Tibial artery (tissue), 4 donors: ENCODE measurements at regions not wholly inside any gene's neighbourhood (a gene's known extent, or its start where the extent isn't known, plus 50 kb on each side); places are given as distances from the start of the nearest gene placed in this dataset.

Experiments used
- DNase-seq, 2 donors: peaks; one replicate each; pipeline ENCODE4 v3.0.0-alpha.2; 2019
- H3K27ac ChIP-seq, 2 donors: fragments of 200-600 bp; sonication (generic) in 1 of 2; 1 replicate in 1 of 2; 2 replicates in 1 of 2; pipeline ENCODE4 v1.5.1; 2018 to 2019; ENCODE audit warnings: mild to moderate bottlenecking in 1 of 2
- H3K27me3 ChIP-seq, 2 donors: fragments of 200-600 bp; sonication (generic) in 1 of 2; one replicate each; pipeline versions ENCODE4 v1.5.1 to v1.6.0; 2016 to 2019
- H3K36me3 ChIP-seq, 3 donors: fragments of 200-600 bp; sonication (generic) in 2 of 3; one replicate each; pipeline ENCODE4 v1.5.1; 2016 to 2019; ENCODE audit warnings: mild to moderate bottlenecking in 2 of 3
- H3K4me1 ChIP-seq, 4 donors: fragments of 200-600 bp; sonication (generic) in 2 of 4; 1 replicate in 3 of 4; 2 replicates in 1 of 4; pipeline ENCODE4 v1.5.1; 2016 to 2019
- H3K4me3 ChIP-seq, 2 donors: fragments of 200-600 bp; sonication (generic) in 1 of 2; 1 replicate in 1 of 2; 2 replicates in 1 of 2; pipeline ENCODE4 v1.5.1; 2018 to 2019; ENCODE audit warnings: mild to moderate bottlenecking in 2 of 2
- H3K9me3 ChIP-seq, 3 donors: fragments of 200-600 bp; sonication (generic) in 1 of 3; one replicate each; pipeline ENCODE4 v1.5.1; 2016 to 2019
- intact Hi-C: fragments of 100-400 bp; cut with DNase I; formaldehyde crosslinking; loops from one replicate; pipeline ENCODE4 v1.15.0; 2023; ENCODE audit warnings: low total_unique reads
- TF ChIP-seq, protein P1 (sequence below), 2 experiments: fragments of 200-600 bp in 1 of 2; fragments of 450-650 bp in 1 of 2; IDR thresholded peaks; one replicate each; pipeline ENCODE4 v1.5.1; 2017 to 2019; ENCODE audit warnings: antibody characterized with exemption in 2 of 2, mild to moderate bottlenecking in 1 of 2, moderate library complexity in 1 of 2

DNA sequence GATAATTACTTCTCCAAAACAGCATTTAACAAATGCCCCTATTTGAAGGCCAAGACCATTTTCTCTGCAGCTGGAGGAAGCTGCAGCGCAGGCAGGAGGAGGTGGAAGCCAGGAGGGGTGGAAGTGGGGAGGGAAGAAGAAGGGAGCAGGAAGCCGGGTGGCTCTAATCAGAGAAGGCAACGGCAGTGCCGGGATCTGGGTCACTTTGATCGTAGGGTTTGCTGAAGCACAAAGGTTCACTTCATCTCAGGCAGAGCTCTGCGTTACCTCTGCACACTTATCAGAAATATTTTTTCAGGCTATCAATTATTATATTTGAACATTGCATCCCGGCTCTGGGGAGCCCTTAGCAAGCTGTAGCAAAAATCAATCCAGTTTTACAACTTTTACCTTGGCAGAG lies 315.8 kb upstream of the POU3F3 start:
- Histone ChIP-seq H3K27ac (no peak overlapping the region), H3K27me3 (peaks cover 0 to 2% of the 10 kb centered on the region in 2 donors), H3K4me1 (no peaks in the 10 kb centered on the region), H3K9me3 (no peaks in the 10 kb centered on the region), H3K36me3 (no peaks in the 10 kb centered on the region), H3K4me3 (no peak overlapping the region)
- TF ChIP-seq, protein P1, sequence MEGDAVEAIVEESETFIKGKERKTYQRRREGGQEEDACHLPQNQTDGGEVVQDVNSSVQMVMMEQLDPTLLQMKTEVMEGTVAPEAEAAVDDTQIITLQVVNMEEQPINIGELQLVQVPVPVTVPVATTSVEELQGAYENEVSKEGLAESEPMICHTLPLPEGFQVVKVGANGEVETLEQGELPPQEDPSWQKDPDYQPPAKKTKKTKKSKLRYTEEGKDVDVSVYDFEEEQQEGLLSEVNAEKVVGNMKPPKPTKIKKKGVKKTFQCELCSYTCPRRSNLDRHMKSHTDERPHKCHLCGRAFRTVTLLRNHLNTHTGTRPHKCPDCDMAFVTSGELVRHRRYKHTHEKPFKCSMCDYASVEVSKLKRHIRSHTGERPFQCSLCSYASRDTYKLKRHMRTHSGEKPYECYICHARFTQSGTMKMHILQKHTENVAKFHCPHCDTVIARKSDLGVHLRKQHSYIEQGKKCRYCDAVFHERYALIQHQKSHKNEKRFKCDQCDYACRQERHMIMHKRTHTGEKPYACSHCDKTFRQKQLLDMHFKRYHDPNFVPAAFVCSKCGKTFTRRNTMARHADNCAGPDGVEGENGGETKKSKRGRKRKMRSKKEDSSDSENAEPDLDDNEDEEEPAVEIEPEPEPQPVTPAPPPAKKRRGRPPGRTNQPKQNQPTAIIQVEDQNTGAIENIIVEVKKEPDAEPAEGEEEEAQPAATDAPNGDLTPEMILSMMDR (IDR thresholded peaks at IDR 0.05), result no peak
- DNase-seq, result no peak
- intact Hi-C loops, result no loop called here

DNA sequence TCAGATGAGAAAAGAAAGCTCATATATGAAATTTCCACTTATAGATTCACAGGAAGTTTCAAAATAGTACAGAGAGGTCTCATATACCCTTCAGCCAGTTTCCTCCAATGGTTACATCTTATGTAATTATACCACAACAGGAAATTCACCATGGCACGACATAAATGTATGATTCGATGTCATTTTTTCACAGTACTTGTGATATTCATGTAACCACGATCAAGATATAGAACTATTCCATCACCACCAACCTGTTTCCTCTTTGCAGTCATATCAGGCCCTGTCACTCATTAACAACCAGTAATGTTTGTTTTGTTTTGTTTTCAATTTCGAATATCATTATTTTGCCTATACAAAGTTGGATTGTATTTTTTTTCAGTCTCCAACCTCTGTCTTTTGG lies 314.3 kb upstream of the POU3F3 start:
- H3K27me3 ChIP-seq, result peaks cover 0 to 2% of the 10 kb centered on the region in 2 donors
- no peak overlapping the region for H3K4me3 ChIP-seq
- TF ChIP-seq, protein P1 (IDR thresholded peaks at IDR 0.05), result no peak
- H3K36me3 ChIP-seq, result no peaks in the 10 kb centered on the region
- no peak overlapping the region for H3K27ac ChIP-seq
- no peaks in the 10 kb centered on the region for H3K4me1 ChIP-seq
- no peak for DNase-seq
- H3K9me3 ChIP-seq, result no peaks in the 10 kb centered on the region
- intact Hi-C loops, result no loop called here

DNA sequence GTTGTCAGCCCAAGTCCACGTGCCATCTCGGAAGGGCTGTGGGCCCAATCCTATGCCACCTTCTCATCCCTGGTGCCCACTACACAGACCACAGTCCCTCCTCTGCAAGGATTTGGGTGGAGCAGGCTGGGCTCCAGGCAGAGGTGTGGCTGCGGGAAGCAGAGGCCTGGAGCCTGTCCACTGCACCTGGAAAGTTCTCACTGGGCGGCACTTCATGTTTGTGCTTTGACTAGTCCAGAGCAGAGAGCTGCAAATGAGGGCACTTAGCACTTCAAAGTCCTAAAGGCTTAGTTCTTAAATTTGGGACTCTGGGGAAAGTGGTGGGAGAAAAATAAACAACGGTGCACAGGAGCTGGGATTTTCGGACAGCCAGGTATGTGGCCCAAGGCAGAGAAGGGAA lies 308.9 kb upstream of the POU3F3 start:
- intact Hi-C loops, result no loop called here
- no peak for DNase-seq
- no peak overlapping the region for H3K27ac ChIP-seq
- TF ChIP-seq, protein P1 (IDR thresholded peaks at IDR 0.05), result no peak
- no peaks in the 10 kb centered on the region for H3K9me3 ChIP-seq
- H3K4me1 ChIP-seq, result no peaks in the 10 kb centered on the region
- H3K27me3 ChIP-seq, result peaks cover 0 to 2% of the 10 kb centered on the region in 2 donors
- no peaks in the 10 kb centered on the region for H3K36me3 ChIP-seq
- H3K4me3 ChIP-seq, result no peak overlapping the region

DNA sequence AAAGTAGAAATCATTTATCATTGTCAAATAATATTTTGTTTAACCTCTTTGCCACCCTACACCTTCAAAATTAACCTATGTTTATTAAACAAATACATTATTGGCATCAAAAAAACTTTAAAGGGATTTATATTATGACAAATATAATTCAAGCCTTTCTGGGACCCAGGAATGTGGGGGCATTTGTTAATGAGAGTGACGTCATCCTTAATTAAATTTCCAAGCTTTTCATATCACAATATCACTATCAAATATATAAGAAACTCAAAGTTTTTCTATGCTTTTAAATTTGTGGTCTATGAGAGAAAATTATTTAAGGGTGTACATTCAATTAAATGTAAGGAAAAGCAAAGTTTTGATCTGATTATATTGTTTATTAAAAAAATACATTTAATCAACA lies 307.4 kb upstream of the POU3F3 start:
- no peak for DNase-seq
- intact Hi-C loops, result no loop called here
- Histone ChIP-seq H3K36me3 (no peaks in the 10 kb centered on the region), H3K4me1 (no peaks in the 10 kb centered on the region), H3K27me3 (peaks cover 0 to 2% of the 10 kb centered on the region in 2 donors), H3K27ac (no peak overlapping the region), H3K9me3 (no peaks in the 10 kb centered on the region), H3K4me3 (no peak overlapping the region)
- TF ChIP-seq, protein P1 (IDR thresholded peaks at IDR 0.05), result no peak

DNA sequence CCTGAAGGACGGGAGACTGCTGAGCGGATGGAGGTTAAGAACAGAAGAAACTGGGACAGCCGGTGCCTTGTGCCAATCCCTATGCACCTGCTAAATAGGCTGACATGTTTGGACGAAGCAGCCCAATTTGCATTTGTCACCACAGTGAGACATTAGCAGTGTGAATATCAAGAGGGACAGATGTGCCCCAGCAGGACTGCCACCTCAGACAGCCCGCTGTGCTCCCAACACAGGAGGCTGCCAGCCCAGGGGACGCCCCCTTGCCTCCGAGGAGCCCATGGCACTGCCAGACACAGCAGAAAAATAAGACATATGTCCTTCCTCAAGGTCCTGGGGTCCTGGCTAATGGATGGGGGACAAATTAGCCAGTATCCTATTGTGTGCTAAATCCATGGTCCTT lies 306.7 kb upstream of the POU3F3 start:
- intact Hi-C loops, result no loop called here
- no peak for DNase-seq
- H3K27ac ChIP-seq, result no peak overlapping the region
- TF ChIP-seq, protein P1 (IDR thresholded peaks at IDR 0.05), result no peak
- no peaks in the 10 kb centered on the region for H3K4me1 ChIP-seq
- no peaks in the 10 kb centered on the region for H3K36me3 ChIP-seq
- peaks cover 0 to 2% of the 10 kb centered on the region in 2 donors for H3K27me3 ChIP-seq
- no peaks in the 10 kb centered on the region for H3K9me3 ChIP-seq
- no peak overlapping the region for H3K4me3 ChIP-seq

DNA sequence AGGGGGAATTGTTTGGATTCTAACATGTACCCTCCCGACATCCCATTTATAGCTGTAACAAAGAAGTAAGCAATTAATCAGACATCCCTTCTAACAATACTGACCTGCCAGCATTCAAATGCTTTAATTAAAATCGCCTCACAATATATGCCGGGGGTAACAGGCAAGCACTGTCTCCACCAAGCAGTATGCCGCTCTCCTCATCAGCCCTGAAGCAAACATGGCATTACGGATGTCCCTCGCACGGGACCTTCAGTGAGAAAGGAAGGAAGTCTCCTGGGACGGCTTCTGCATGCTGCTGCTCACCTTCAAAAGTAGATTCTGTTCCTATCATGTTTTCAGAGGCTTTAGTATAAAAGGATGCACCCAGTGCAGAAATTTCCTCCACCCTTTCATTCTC lies 292.7 kb upstream of the POU3F3 start:
- intact Hi-C loops, result no loop called here
- H3K4me1 ChIP-seq, result no peaks in the 10 kb centered on the region
- no peaks in the 10 kb centered on the region for H3K27me3 ChIP-seq
- no peak overlapping the region for H3K27ac ChIP-seq
- H3K36me3 ChIP-seq, result no peaks in the 10 kb centered on the region
- no peak for DNase-seq
- TF ChIP-seq, protein P1 (IDR thresholded peaks at IDR 0.05), result no peak
- H3K9me3 ChIP-seq, result no peaks in the 10 kb centered on the region
- H3K4me3 ChIP-seq, result no peak overlapping the region
